ENCODE measurements at regions not wholly inside any gene's neighbourhood (a gene's known extent, or its start where the extent isn't known, plus 50 kb on each side); places are given as distances from the start of the nearest gene placed in this dataset.

DNA sequence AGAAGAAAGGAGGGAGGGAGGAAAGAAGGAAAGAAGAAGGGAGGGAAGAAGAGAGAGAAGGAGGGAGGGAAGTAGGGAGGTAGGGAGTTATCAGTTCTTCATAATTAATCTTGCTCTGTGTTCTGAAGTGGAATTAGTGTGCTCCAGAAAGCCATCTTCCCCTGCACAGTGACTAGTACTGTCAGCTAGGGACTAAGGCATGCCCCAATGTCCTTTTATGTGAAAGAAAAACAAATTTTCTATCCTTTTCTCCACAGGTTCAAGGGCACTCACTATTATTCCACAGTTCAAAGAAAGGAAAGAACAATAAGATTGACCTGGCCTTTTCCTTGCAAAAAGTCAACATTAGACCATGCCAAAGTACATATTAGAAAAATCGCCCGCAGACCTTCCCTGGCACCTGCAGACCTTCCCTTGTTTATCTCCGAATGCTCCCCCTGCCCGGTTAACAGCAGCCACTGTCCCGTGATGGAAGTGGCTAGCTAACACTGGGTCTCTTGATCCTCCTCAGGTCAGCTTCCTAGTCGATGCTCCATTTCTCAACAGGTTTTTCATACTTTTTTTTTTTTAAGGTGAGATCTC is 107.2 kb upstream of the EDEM3 start:
- peaks cover 6% of the 10 kb centered on the region for H3K4me1 ChIP-seq (ENCODE audit: insufficient read depth, low read length)
- TF ChIP-seq, protein P1, sequence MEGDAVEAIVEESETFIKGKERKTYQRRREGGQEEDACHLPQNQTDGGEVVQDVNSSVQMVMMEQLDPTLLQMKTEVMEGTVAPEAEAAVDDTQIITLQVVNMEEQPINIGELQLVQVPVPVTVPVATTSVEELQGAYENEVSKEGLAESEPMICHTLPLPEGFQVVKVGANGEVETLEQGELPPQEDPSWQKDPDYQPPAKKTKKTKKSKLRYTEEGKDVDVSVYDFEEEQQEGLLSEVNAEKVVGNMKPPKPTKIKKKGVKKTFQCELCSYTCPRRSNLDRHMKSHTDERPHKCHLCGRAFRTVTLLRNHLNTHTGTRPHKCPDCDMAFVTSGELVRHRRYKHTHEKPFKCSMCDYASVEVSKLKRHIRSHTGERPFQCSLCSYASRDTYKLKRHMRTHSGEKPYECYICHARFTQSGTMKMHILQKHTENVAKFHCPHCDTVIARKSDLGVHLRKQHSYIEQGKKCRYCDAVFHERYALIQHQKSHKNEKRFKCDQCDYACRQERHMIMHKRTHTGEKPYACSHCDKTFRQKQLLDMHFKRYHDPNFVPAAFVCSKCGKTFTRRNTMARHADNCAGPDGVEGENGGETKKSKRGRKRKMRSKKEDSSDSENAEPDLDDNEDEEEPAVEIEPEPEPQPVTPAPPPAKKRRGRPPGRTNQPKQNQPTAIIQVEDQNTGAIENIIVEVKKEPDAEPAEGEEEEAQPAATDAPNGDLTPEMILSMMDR (conservative IDR thresholded peaks at IDR 0.05; ENCODE audit: low read depth, low read length), result no peak
- TF ChIP-seq EZH2 (IDR thresholded peaks at IDR 0.05; ENCODE audit: low read length, unreplicated experiment) (no peak), EZH2phosphoT487 (IDR thresholded peaks at IDR 0.05; ENCODE audit: borderline replicate concordance, low read length) (no peak)

DNA sequence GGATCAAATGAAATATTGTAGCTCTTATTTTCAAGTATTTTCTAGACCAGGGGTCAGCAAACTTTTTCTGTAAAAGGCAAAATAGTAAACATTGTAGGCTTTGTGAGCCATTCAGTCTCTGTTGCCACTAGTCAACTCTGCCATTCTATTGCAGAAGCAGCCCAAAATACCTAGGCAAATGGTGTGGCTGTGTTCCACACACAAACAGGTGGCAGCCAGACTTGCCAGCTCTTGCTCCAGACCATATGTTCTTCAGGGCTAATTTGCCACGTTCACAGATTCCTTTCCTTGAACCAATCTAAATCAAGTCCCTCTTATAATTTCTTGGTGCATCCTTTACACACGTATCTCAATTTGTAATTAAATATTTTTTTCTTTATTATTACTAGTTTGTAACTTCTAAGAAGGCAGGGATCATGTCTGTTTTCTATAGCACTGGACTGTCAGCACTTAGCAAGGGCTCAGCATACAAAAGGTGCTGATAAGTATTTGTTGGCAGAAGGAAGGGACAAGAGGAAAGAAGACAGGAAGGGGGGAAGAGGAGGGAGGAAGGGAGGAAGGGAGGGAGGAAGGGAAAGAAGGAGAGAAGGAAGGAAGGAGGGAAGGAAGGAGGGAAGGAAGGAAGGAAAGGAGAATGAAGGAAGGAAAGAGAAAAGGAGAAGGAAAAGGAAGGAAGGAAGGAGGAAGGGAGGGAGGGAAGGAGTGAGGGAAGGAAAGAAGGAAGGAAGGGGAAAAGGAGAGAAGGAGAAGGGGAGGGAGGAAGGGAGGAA is 106.5 kb upstream of the EDEM3 start:
- Histone ChIP-seq H3K27me3 (ENCODE audit: low read length) (no peaks in the 10 kb centered on the region), H3K4me2 (ENCODE audit: low read length) (no peak overlapping the region), H3K27ac (ENCODE audit: low read length) (no peak overlapping the region), H3K79me2 (ENCODE audit: low read length) (no peaks in the 10 kb centered on the region), H3K9ac (ENCODE audit: low read length) (no peak overlapping the region), H3K36me3 (ENCODE audit: low read depth, low read length) (no peaks in the 10 kb centered on the region), H3K4me1 (ENCODE audit: insufficient read depth, low read length) (no peaks in the 10 kb centered on the region), H3K9me2 (replicated peaks; ENCODE audit: low read length) (no peaks in the 10 kb centered on the region), H3K9me3 (ENCODE audit: low read length) (no peaks in the 10 kb centered on the region), H3F3A (ENCODE audit: low read length, unreplicated experiment) (no peaks in the 10 kb centered on the region), H3K4me3 (ENCODE audit: low read length) (no peak overlapping the region), H4K20me1 (ENCODE audit: low read length) (no peaks in the 10 kb centered on the region), H2AFZ (ENCODE audit: low read length) (no peak overlapping the region)
- DNase-seq (no peak), ATAC-seq (no peak)
- CTCF ChIA-PET, result no interaction called here
- intact Hi-C loops (cut with micrococcal nuclease), result no loop called here
- TF ChIP-seq EZH2 (IDR thresholded peaks at IDR 0.05; ENCODE audit: low read length, unreplicated experiment) (no peak), EZH2phosphoT487 (IDR thresholded peaks at IDR 0.05; ENCODE audit: borderline replicate concordance, low read length) (no peak)
- TF ChIP-seq, protein P1 (conservative IDR thresholded peaks at IDR 0.05; ENCODE audit: low read depth, low read length), result no peak
- BruUV-seq (replicated peaks), result no TSS peak
- POLR2A ChIA-PET (ENCODE audit: unreplicated experiment), result no interaction called here

More for the DNA sequence above, 107.2 kb upstream of the EDEM3 start:
- BruUV-seq (replicated peaks), result no TSS peak
- Histone ChIP-seq H3K4me3 (ENCODE audit: low read length) (no peak overlapping the region), H3K27me3 (ENCODE audit: low read length) (no peaks in the 10 kb centered on the region), H4K20me1 (ENCODE audit: low read length) (no peaks in the 10 kb centered on the region), H3K79me2 (ENCODE audit: low read length) (no peaks in the 10 kb centered on the region), H3K9me2 (replicated peaks; ENCODE audit: low read length) (no peaks in the 10 kb centered on the region), H2AFZ (ENCODE audit: low read length) (no peak overlapping the region), H3F3A (ENCODE audit: low read length, unreplicated experiment) (no peaks in the 10 kb centered on the region), H3K9ac (ENCODE audit: low read length) (no peak overlapping the region), H3K36me3 (ENCODE audit: low read depth, low read length) (no peaks in the 10 kb centered on the region), H3K27ac (ENCODE audit: low read length) (no peak overlapping the region), H3K9me3 (ENCODE audit: low read length) (no peaks in the 10 kb centered on the region), H3K4me2 (ENCODE audit: low read length) (no peak overlapping the region)
- intact Hi-C loops (cut with micrococcal nuclease), result no loop called here
- ChIA-PET POLR2A (ENCODE audit: unreplicated experiment) (no interaction called here), CTCF (no interaction called here)
- no peak for ATAC-seq
- DNase-seq, result no peak

DNA sequence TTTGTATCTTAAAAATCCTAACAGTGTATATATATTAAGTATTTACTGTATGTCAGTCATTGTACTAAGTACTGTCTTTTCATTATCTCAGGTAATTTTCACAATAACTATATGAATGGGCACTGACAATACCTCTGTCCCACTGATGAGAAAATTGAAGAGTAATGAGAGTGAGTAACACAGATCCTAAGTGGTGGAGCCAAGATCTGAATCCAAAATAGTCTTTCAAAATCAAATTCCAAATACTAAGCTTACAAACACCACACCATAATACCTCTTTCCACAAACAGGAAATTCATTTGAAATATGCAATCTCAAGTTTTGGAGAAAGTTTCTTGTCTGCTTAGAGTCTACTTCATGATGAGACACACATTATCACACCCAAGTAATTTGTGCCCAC is 105.9 kb upstream of the EDEM3 start:
- H3K79me2 ChIP-seq (ENCODE audit: low read length), result no peaks in the 10 kb centered on the region
- intact Hi-C loops (cut with micrococcal nuclease), result no loop called here
- ChIA-PET POLR2A (ENCODE audit: unreplicated experiment) (no interaction called here), CTCF (no interaction called here)
- no peaks in the 10 kb centered on the region for H3K9me3 ChIP-seq (ENCODE audit: low read length)
- no peak overlapping the region for H3K4me2 ChIP-seq (ENCODE audit: low read length)
- H3K9me2 ChIP-seq (replicated peaks; ENCODE audit: low read length), result no peaks in the 10 kb centered on the region
- no peak for ATAC-seq
- no peak overlapping the region for H2AFZ ChIP-seq (ENCODE audit: low read length)
- no peak for TF ChIP-seq EZH2 (IDR thresholded peaks at IDR 0.05; ENCODE audit: low read length, unreplicated experiment)
- TF ChIP-seq, protein P1 (conservative IDR thresholded peaks at IDR 0.05; ENCODE audit: low read depth, low read length), result no peak
- TF ChIP-seq EZH2phosphoT487 (IDR thresholded peaks at IDR 0.05; ENCODE audit: borderline replicate concordance, low read length), result no peak
- no peaks in the 10 kb centered on the region for H3K36me3 ChIP-seq (ENCODE audit: low read depth, low read length)
- H3K9ac ChIP-seq (ENCODE audit: low read length), result no peak overlapping the region
- no peak overlapping the region for H3K4me3 ChIP-seq (ENCODE audit: low read length)
- no peaks in the 10 kb centered on the region for H3K27me3 ChIP-seq (ENCODE audit: low read length)
- BruUV-seq (replicated peaks), result no TSS peak
- H3K4me1 ChIP-seq (ENCODE audit: insufficient read depth, low read length), result no peaks in the 10 kb centered on the region
- H4K20me1 ChIP-seq (ENCODE audit: low read length), result no peaks in the 10 kb centered on the region
- H3F3A ChIP-seq (ENCODE audit: low read length, unreplicated experiment), result no peaks in the 10 kb centered on the region
- no peak for DNase-seq
- no peak overlapping the region for H3K27ac ChIP-seq (ENCODE audit: low read length)
